ENCODE measurements at regions not wholly inside any gene's neighbourhood (a gene's known extent, or its start where the extent isn't known, plus 50 kb on each side); places are given as distances from the start of the nearest gene placed in this dataset.

GRCh38 chr17:70896843-70897242 is 727.5 kb downstream of the KCNJ2 start:
- H3K9ac ChIP-seq (ENCODE audit: low read depth, low read length), result no peak overlapping the region
- H3K9me3 ChIP-seq (ENCODE audit: control insufficient read depth, insufficient read depth, low read length), result peaks cover 10% of the 10 kb centered on the region
- H3K4me1 ChIP-seq (ENCODE audit: insufficient read depth, low read length), result peaks cover 5% of the 10 kb centered on the region; the same call in 1 of the 2 replicates
- H3K36me3 ChIP-seq (ENCODE audit: insufficient read depth, low read length), result no peaks in the 10 kb centered on the region

GRCh38 chr17:70897446-70897845 is 728.1 kb downstream of the KCNJ2 start:
- H3K9ac ChIP-seq (ENCODE audit: low read depth, low read length), result no peak overlapping the region
- H3K9me3 ChIP-seq (ENCODE audit: control insufficient read depth, insufficient read depth, low read length), result peaks cover 10% of the 10 kb centered on the region
- no peaks in the 10 kb centered on the region for H3K36me3 ChIP-seq (ENCODE audit: insufficient read depth, low read length)
- H3K4me1 ChIP-seq (ENCODE audit: insufficient read depth, low read length), result peaks cover 5% of the 10 kb centered on the region; the same call in 1 of the 2 replicates

- Histone ChIP-seq H3K4me1 (ENCODE audit: insufficient read depth, low read length) (peaks cover 12% of the 10 kb centered on the region), H3K9ac (ENCODE audit: low read depth, low read length) (no peak overlapping the region), H3K36me3 (ENCODE audit: insufficient read depth, low read length) (no peaks in the 10 kb centered on the region), H3K9me3 (ENCODE audit: control insufficient read depth, insufficient read depth, low read length) (peaks cover 2% of the 10 kb centered on the region; the same call in 1 of the 2 replicates)
Observed at GRCh38 chr17:70901870-70902269, 732.5 kb downstream of the KCNJ2 start.

- Histone ChIP-seq H3K9me3 (ENCODE audit: control insufficient read depth, insufficient read depth, low read length) (peaks cover 2% of the 10 kb centered on the region; the same call in 1 of the 2 replicates), H3K36me3 (ENCODE audit: insufficient read depth, low read length) (no peaks in the 10 kb centered on the region), H3K9ac (ENCODE audit: low read depth, low read length) (no peak overlapping the region), H3K4me1 (ENCODE audit: insufficient read depth, low read length) (peaks cover 9% of the 10 kb centered on the region)
Observed at GRCh38 chr17:70905796-70906195, 736.5 kb downstream of the KCNJ2 start.

- Histone ChIP-seq H3K36me3 (ENCODE audit: insufficient read depth, low read length) (no peaks in the 10 kb centered on the region), H3K9me3 (ENCODE audit: control insufficient read depth, insufficient read depth, low read length) (no peaks in the 10 kb centered on the region), H3K4me1 (ENCODE audit: insufficient read depth, low read length) (peaks cover 9% of the 10 kb centered on the region), H3K9ac (ENCODE audit: low read depth, low read length) (no peak overlapping the region)
Observed at GRCh38 chr17:70906808-70907207, 737.5 kb downstream of the KCNJ2 start.

GRCh38 chr17:70912716-70913485 is 743.6 kb downstream of the KCNJ2 start:
- Histone ChIP-seq H3K4me1 (ENCODE audit: insufficient read depth, low read length) (no peaks in the 10 kb centered on the region), H3K9me3 (ENCODE audit: control insufficient read depth, insufficient read depth, low read length) (peaks cover 6% of the 10 kb centered on the region; the same call in 1 of the 2 replicates), H3K36me3 (ENCODE audit: insufficient read depth, low read length) (no peaks in the 10 kb centered on the region), H3K9ac (ENCODE audit: low read depth, low read length) (no peak overlapping the region)

GRCh38 chr17:70916469-70916868 is 747.1 kb downstream of the KCNJ2 start:
- peaks cover 15% of the 10 kb centered on the region; the same call in 1 of the 2 replicates for H3K9me3 ChIP-seq (ENCODE audit: control insufficient read depth, insufficient read depth, low read length)
- no peak overlapping the region for H3K9ac ChIP-seq (ENCODE audit: low read depth, low read length)
- H3K36me3 ChIP-seq (ENCODE audit: insufficient read depth, low read length), result no peaks in the 10 kb centered on the region
- H3K4me1 ChIP-seq (ENCODE audit: insufficient read depth, low read length), result no peaks in the 10 kb centered on the region

- peaks cover 15% of the 10 kb centered on the region; the same call in 1 of the 2 replicates for H3K9me3 ChIP-seq (ENCODE audit: control insufficient read depth, insufficient read depth, low read length)
- H3K36me3 ChIP-seq (ENCODE audit: insufficient read depth, low read length), result no peaks in the 10 kb centered on the region
- no peaks in the 10 kb centered on the region for H3K4me1 ChIP-seq (ENCODE audit: insufficient read depth, low read length)
- H3K9ac ChIP-seq (ENCODE audit: low read depth, low read length), result no peak overlapping the region
Observed at GRCh38 chr17:70919241-70919640, 749.9 kb downstream of the KCNJ2 start.

- Histone ChIP-seq H3K4me1 (ENCODE audit: insufficient read depth, low read length) (no peaks in the 10 kb centered on the region), H3K36me3 (ENCODE audit: insufficient read depth, low read length) (no peaks in the 10 kb centered on the region), H3K9ac (ENCODE audit: low read depth, low read length) (no peak overlapping the region), H3K9me3 (ENCODE audit: control insufficient read depth, insufficient read depth, low read length) (peaks cover 15% of the 10 kb centered on the region; the same call in 1 of the 2 replicates)
Observed at GRCh38 chr17:70920416-70920815, 751.1 kb downstream of the KCNJ2 start.

GRCh38 chr17:70922268-70922667 is 752.9 kb downstream of the KCNJ2 start:
- Histone ChIP-seq H3K4me1 (ENCODE audit: insufficient read depth, low read length) (no peaks in the 10 kb centered on the region), H3K9ac (ENCODE audit: low read depth, low read length) (no peak overlapping the region), H3K36me3 (ENCODE audit: insufficient read depth, low read length) (no peaks in the 10 kb centered on the region), H3K9me3 (ENCODE audit: control insufficient read depth, insufficient read depth, low read length) (0 out of 2 replicates have a peak, but pooled peaks cover 9% of the 10 kb centered on the region)

- Histone ChIP-seq H3K9me3 (ENCODE audit: control insufficient read depth, insufficient read depth, low read length) (no peaks in the 10 kb centered on the region), H3K36me3 (ENCODE audit: insufficient read depth, low read length) (no peaks in the 10 kb centered on the region)
Observed at GRCh38 chr17:70924776-70925175, 755.4 kb downstream of the KCNJ2 start.

GRCh38 chr17:70929226-70929625 is 759.9 kb downstream of the KCNJ2 start:
- H3K4me1 ChIP-seq (ENCODE audit: insufficient read depth, low read length), result no peaks in the 10 kb centered on the region
- no peaks in the 10 kb centered on the region for H3K9me3 ChIP-seq (ENCODE audit: control insufficient read depth, insufficient read depth, low read length)
- H3K9ac ChIP-seq (ENCODE audit: low read depth, low read length), result no peak overlapping the region
- H3K36me3 ChIP-seq (ENCODE audit: insufficient read depth, low read length), result no peaks in the 10 kb centered on the region

More at GRCh38 chr17:70924776-70925175, 755.4 kb downstream of the KCNJ2 start:
- Histone ChIP-seq H3K9ac (ENCODE audit: low read depth, low read length) (no peak overlapping the region), H3K4me1 (ENCODE audit: insufficient read depth, low read length) (no peaks in the 10 kb centered on the region)

GRCh38 chr17:70934231-70934630 is 764.9 kb downstream of the KCNJ2 start:
- H3K9me3 ChIP-seq (ENCODE audit: control insufficient read depth, insufficient read depth, low read length), result no peaks in the 10 kb centered on the region
- no peaks in the 10 kb centered on the region; the same call in 1 of the 2 replicates for H3K4me1 ChIP-seq (ENCODE audit: insufficient read depth, low read length)
- no peaks in the 10 kb centered on the region for H3K36me3 ChIP-seq (ENCODE audit: insufficient read depth, low read length)
- no peak overlapping the region for H3K9ac ChIP-seq (ENCODE audit: low read depth, low read length)

GRCh38 chr17:70934835-70935234 is 765.5 kb downstream of the KCNJ2 start:
- Histone ChIP-seq H3K9ac (ENCODE audit: low read depth, low read length) (no peak overlapping the region), H3K36me3 (ENCODE audit: insufficient read depth, low read length) (no peaks in the 10 kb centered on the region), H3K9me3 (ENCODE audit: control insufficient read depth, insufficient read depth, low read length) (no peaks in the 10 kb centered on the region), H3K4me1 (ENCODE audit: insufficient read depth, low read length) (no peaks in the 10 kb centered on the region; the same call in 1 of the 2 replicates)

- Histone ChIP-seq H3K9ac (ENCODE audit: low read depth, low read length) (no peak overlapping the region), H3K36me3 (ENCODE audit: insufficient read depth, low read length) (no peaks in the 10 kb centered on the region), H3K9me3 (ENCODE audit: control insufficient read depth, insufficient read depth, low read length) (no peaks in the 10 kb centered on the region)
Observed at GRCh38 chr17:70936724-70937123, 767.4 kb downstream of the KCNJ2 start.

More at GRCh38 chr17:70936724-70937123, 767.4 kb downstream of the KCNJ2 start:
- no peaks in the 10 kb centered on the region; the same call in 1 of the 2 replicates for H3K4me1 ChIP-seq (ENCODE audit: insufficient read depth, low read length)

Measured in ES-I3 (cell line).